ENCODE measurements at regions not wholly inside any gene's neighbourhood (a gene's known extent, or its start where the extent isn't known, plus 50 kb on each side); places are given as distances from the start of the nearest gene placed in this dataset.

DNA sequence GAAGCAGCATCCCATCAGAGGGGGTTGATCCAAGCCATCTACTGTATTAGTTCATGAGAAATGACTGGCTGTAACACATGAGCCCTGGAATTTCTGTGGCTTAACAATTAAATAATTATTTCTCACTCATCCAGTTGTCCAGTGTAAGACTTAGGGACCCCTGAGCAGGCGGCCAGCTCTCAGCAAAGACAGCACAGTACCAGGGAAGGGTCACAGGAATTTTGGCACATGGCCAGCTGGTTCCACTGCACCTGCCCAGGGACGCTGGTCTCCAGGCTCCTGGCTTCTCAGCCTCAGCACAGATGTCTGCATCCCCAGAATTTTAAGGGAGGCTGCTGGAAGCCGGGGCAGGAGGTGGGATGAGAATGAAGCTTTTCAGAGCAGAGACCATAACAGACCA lies 93.7 kb upstream of the DHRSX start:
- TF ChIP-seq, protein P1, sequence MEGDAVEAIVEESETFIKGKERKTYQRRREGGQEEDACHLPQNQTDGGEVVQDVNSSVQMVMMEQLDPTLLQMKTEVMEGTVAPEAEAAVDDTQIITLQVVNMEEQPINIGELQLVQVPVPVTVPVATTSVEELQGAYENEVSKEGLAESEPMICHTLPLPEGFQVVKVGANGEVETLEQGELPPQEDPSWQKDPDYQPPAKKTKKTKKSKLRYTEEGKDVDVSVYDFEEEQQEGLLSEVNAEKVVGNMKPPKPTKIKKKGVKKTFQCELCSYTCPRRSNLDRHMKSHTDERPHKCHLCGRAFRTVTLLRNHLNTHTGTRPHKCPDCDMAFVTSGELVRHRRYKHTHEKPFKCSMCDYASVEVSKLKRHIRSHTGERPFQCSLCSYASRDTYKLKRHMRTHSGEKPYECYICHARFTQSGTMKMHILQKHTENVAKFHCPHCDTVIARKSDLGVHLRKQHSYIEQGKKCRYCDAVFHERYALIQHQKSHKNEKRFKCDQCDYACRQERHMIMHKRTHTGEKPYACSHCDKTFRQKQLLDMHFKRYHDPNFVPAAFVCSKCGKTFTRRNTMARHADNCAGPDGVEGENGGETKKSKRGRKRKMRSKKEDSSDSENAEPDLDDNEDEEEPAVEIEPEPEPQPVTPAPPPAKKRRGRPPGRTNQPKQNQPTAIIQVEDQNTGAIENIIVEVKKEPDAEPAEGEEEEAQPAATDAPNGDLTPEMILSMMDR (IDR thresholded peaks at IDR 0.05; ENCODE audit: low read depth, low read length): no peak
- no peaks in the 10 kb centered on the region for H3K27me3 ChIP-seq (ENCODE audit: insufficient read depth, low read depth, severe bottlenecking)
- no peaks in the 10 kb centered on the region for H3K36me3 ChIP-seq
- no peak for DNase-seq
- no peak overlapping the region for H3K4me3 ChIP-seq (ENCODE audit: low read depth, low read length)
- no peak overlapping the region for H3K27ac ChIP-seq
- H3K9me3 ChIP-seq (ENCODE audit: severe bottlenecking): no peaks in the 10 kb centered on the region

DNA sequence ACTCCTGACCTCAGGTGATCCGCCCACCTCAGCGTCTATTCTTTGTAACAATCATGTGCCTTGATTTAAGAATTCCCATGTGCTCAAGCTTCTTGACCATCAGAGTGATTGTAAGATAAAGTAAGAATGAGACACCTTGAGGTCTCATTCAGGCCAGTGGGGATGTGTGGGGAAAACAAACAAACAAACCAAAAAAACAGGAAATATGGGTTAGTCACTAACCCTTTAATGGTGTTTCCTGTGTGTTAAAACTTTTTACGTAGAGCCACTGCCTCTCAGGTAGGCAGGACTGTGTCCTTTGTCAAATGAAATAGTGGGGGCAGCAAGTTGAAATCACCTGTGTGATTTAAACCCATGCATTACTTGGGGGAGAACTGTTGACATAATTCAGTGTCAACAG lies 91.5 kb upstream of the DHRSX start:
- H3K4me3 ChIP-seq (ENCODE audit: low read depth, low read length): no peak overlapping the region
- DNase-seq: no peak
- H3K27me3 ChIP-seq (ENCODE audit: insufficient read depth, low read depth, severe bottlenecking): no peaks in the 10 kb centered on the region
- no peaks in the 10 kb centered on the region for H3K9me3 ChIP-seq (ENCODE audit: severe bottlenecking)
- TF ChIP-seq, protein P1 (IDR thresholded peaks at IDR 0.05; ENCODE audit: low read depth, low read length): no peak
- H3K36me3 ChIP-seq: no peaks in the 10 kb centered on the region
- H3K27ac ChIP-seq: no peak overlapping the region

DNA sequence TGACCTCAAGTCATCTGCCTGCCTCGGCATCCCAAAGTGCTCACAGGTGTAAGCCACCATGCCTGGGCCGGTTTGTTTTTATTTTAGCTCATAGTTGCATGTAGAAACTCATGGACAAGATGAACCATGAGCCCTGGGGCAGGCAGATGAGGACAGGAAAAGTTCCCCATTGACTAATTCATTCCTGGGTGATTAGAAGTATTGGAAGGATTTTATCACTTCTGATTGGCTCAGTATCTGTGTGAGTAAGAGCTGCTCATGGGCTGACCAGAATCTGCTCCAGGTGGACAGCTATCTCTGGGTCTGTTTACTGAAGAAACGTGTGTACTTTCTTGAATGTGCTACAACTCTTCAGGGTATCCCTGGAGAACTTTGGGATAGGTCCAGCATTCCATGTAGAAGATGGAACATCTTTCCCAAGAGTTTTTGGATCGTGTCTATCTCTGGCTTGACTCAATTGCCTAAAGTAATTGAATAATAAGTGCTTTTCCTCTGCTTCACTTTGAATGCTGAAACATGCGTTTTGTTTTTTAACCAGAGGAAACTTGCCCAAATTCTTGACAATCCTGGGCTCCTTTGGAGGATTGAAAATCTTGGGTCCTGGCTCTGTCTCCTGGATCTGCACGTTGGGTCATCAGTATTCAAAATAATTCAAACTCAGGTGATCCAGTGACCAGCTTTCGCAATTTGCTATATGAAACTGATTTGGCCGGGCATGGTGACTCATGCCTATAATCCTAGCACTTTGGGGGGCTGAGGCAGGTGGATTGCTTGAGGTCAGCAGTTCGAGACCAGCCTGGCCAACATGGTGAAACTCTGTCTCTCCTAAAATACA lies 88.6 kb upstream of the DHRSX start:
- Histone ChIP-seq H3K27me3 (ENCODE audit: insufficient read depth, low read depth, severe bottlenecking) (no peaks in the 10 kb centered on the region), H3K36me3 (no peaks in the 10 kb centered on the region), H3K4me3 (ENCODE audit: low read depth, low read length) (no peak overlapping the region), H3K27ac (no peak overlapping the region), H3K9me3 (ENCODE audit: severe bottlenecking) (no peaks in the 10 kb centered on the region)
- TF ChIP-seq, protein P1 (IDR thresholded peaks at IDR 0.05; ENCODE audit: low read depth, low read length): no peak
- no peak for DNase-seq

DNA sequence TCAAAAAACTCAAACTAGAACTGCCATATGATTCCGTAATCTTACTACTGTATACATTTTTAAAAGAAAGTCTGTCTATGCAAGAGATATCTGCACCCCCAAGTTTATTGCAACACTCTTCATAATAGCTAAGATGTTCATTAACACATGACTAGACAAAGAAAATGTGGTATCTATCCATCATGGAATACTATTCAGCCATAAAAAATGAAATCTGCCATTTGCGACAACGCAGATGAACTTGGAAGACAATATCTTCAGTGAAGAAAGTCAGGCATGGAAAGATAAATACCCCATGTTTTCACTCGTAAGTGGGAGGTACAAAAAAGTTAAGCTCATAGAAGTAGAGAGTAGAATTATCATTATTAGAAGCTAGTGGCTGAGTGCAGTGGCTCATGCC lies 87.3 kb upstream of the DHRSX start:
- no peak for DNase-seq
- Histone ChIP-seq H3K27me3 (ENCODE audit: insufficient read depth, low read depth, severe bottlenecking) (no peaks in the 10 kb centered on the region), H3K4me3 (ENCODE audit: low read depth, low read length) (no peak overlapping the region), H3K9me3 (ENCODE audit: severe bottlenecking) (no peaks in the 10 kb centered on the region), H3K36me3 (no peaks in the 10 kb centered on the region), H3K27ac (no peak overlapping the region)
- TF ChIP-seq, protein P1 (IDR thresholded peaks at IDR 0.05; ENCODE audit: low read depth, low read length): no peak

DNA sequence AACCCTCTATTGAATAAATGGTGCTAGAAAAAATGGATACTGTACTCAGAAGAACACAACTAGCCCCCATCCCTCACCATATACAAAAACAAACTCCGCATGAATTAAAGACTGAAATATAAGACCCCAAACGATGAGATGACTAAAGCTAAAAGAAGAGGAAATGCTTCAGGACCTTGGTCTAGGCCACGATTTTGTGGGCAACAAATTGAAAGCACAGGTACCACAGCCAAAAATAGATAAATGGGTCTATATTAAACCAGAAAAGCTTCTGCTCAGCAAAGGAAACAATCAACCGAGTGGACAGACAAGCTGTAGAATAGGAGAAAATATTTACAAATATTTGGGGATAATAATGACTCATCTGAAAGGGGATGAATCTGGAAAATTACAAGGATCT lies 86.4 kb upstream of the DHRSX start:
- DNase-seq: no peak
- Histone ChIP-seq H3K27ac (no peak overlapping the region), H3K36me3 (no peaks in the 10 kb centered on the region), H3K27me3 (ENCODE audit: insufficient read depth, low read depth, severe bottlenecking) (peaks cover 3% of the 10 kb centered on the region), H3K9me3 (ENCODE audit: severe bottlenecking) (no peaks in the 10 kb centered on the region), H3K4me3 (ENCODE audit: low read depth, low read length) (no peak overlapping the region)
- TF ChIP-seq, protein P1 (IDR thresholded peaks at IDR 0.05; ENCODE audit: low read depth, low read length): no peak

DNA sequence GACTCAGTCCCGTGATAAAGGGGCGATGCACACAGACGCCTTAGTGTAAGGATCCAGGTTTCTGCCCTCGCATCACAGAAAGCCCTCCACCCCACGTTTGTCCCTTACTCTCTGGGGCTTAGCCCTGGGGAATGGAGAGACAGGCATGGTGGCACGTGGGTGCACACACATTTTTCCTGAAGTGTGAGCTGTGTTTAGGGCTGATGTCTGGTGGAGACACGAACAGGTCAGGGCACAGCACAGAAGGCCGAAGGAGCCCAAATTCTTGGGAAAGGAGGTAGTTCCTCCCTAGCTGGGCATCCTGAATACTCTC lies 84.3 kb upstream of the DHRSX start:
- TF ChIP-seq, protein P1 (IDR thresholded peaks at IDR 0.05; ENCODE audit: low read depth, low read length): no peak
- Histone ChIP-seq H3K9me3 (ENCODE audit: severe bottlenecking) (no peaks in the 10 kb centered on the region), H3K36me3 (no peaks in the 10 kb centered on the region), H3K4me3 (ENCODE audit: low read depth, low read length) (no peak overlapping the region), H3K27ac (no peak overlapping the region), H3K27me3 (ENCODE audit: insufficient read depth, low read depth, severe bottlenecking) (peaks cover 3% of the 10 kb centered on the region)
- DNase-seq: no peak

Data from WERI-Rb-1 (cell line).